ENCODE measurements at regions not wholly inside any gene's neighbourhood (a gene's known extent, or its start where the extent isn't known, plus 50 kb on each side); places are given as distances from the start of the nearest gene placed in this dataset.

- TF ChIP-seq, protein P1, sequence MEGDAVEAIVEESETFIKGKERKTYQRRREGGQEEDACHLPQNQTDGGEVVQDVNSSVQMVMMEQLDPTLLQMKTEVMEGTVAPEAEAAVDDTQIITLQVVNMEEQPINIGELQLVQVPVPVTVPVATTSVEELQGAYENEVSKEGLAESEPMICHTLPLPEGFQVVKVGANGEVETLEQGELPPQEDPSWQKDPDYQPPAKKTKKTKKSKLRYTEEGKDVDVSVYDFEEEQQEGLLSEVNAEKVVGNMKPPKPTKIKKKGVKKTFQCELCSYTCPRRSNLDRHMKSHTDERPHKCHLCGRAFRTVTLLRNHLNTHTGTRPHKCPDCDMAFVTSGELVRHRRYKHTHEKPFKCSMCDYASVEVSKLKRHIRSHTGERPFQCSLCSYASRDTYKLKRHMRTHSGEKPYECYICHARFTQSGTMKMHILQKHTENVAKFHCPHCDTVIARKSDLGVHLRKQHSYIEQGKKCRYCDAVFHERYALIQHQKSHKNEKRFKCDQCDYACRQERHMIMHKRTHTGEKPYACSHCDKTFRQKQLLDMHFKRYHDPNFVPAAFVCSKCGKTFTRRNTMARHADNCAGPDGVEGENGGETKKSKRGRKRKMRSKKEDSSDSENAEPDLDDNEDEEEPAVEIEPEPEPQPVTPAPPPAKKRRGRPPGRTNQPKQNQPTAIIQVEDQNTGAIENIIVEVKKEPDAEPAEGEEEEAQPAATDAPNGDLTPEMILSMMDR (IDR thresholded peaks at IDR 0.05): no peak
- TF ChIP-seq POLR2A (IDR thresholded peaks at IDR 0.05): no peak
- TF ChIP-seq EP300 (IDR thresholded peaks at IDR 0.05): no peak
Measured at GRCh38 chr20:1778338-1778737, 116.9 kb upstream of the SIRPA start.
